IMR-90 (cell line): ENCODE measurements at regions not wholly inside any gene's neighbourhood (a gene's known extent, or its start where the extent isn't known, plus 50 kb on each side); places are given as distances from the start of the nearest gene placed in this dataset.

Experiments
- ATAC-seq: fragments of 200-7000 bp; cut with Tn5 transposase; 2 replicates; pipeline ENCODE4 v1.9.1; 2020; ENCODE audit warnings: low read depth, mild to moderate bottlenecking, moderate library complexity
- BruUV-seq: library from RNA; stranded (reverse); fragments of 400-500 nt; replicated peaks from 2 replicates; lab custom pipeline; 2021; lab: Mats Ljungman, UMichigan
- CTCF ChIA-PET: fragments of 300-600 bp; formaldehyde crosslinking; extraction: SDS; loops from one replicate; lab custom pipeline; 2021; ENCODE audit warnings: antibody characterized with exemption; lab: Yijun Ruan, JAX
- POLR2A ChIA-PET: fragments of 300-600 bp; sonication (Branson Sonifier 250); formaldehyde crosslinking; loops from one replicate; lab custom pipeline; 2022; ENCODE audit warnings: antibody characterized with exemption; ENCODE audit not compliant: unreplicated experiment; lab: Charles Lee
- DNase-seq: peaks from one replicate; pipeline ENCODE4 v3.0.0; 2013
- H2AFZ ChIP-seq: replicated peaks from 2 replicates; pipeline ENCODE3; 2013; ENCODE audit warnings: low read length, mild to moderate bottlenecking; ENCODE audit not compliant: poor library complexity
- H2AK5ac ChIP-seq: 2 replicates; pipeline ENCODE4 v1.6.1; 2013; ENCODE audit warnings: low read depth, low read length, inconsistent platforms
- H2AK9ac ChIP-seq: replicated peaks from 2 replicates; pipeline ENCODE3; 2013; ENCODE audit warnings: mild to moderate bottlenecking, low read depth, low read length, moderate library complexity; ENCODE audit not compliant: poor library complexity
- H2BK120ac ChIP-seq: 2 replicates; pipeline ENCODE4 v1.6.1; 2013; ENCODE audit warnings: low read depth, low read length, inconsistent platforms
- H2BK15ac ChIP-seq: 3 replicates; pipeline ENCODE4 v1.6.1; 2013; ENCODE audit warnings: low read depth, low read length, inconsistent platforms
- H2BK20ac ChIP-seq: 2 replicates; pipeline ENCODE4 v1.6.1; 2013; ENCODE audit warnings: low read depth, mild to moderate bottlenecking, inconsistent platforms, low read length, moderate library complexity
- H2BK5ac ChIP-seq: 2 replicates; pipeline ENCODE4 v1.6.1; 2013; ENCODE audit warnings: mild to moderate bottlenecking, low read depth, low read length, inconsistent platforms; ENCODE audit not compliant: poor library complexity, severe bottlenecking
- H3K14ac ChIP-seq: replicated peaks from 2 replicates; pipeline ENCODE4 v1.6.1; 2013; ENCODE audit warnings: low read depth, low read length, inconsistent platforms
- H3K18ac ChIP-seq: 2 replicates; pipeline ENCODE4 v1.6.1; 2013; ENCODE audit warnings: low read depth, low read length, control low read depth
- H3K23ac ChIP-seq: 2 replicates; pipeline ENCODE4 v1.6.1; 2013; ENCODE audit warnings: low read depth, low read length, inconsistent platforms
- H3K27ac ChIP-seq: 2 replicates; pipeline ENCODE4 v1.5.1; 2013; ENCODE audit warnings: mild to moderate bottlenecking, control low read depth, low read length; ENCODE audit not compliant: insufficient read depth
- H3K27me3 ChIP-seq: 2 replicates; pipeline ENCODE4 v1.6.1; 2013; ENCODE audit warnings: low read length; ENCODE audit not compliant: control insufficient read depth, insufficient read depth
- H3K36me3 ChIP-seq: 2 replicates; pipeline ENCODE4 v1.6.1; 2013; ENCODE audit warnings: low read length, mixed read lengths; ENCODE audit not compliant: control insufficient read depth, insufficient read depth
- H3K4ac ChIP-seq: 2 replicates; pipeline ENCODE4 v1.6.1; 2013; ENCODE audit warnings: low read depth, low read length, inconsistent platforms
- H3K4me1 ChIP-seq: 2 replicates; pipeline ENCODE4 v1.6.1; 2013; ENCODE audit warnings: low read length, mixed read lengths; ENCODE audit not compliant: control insufficient read depth, insufficient read depth
- H3K4me2 ChIP-seq: 2 replicates; pipeline ENCODE4 v1.6.1; 2013; ENCODE audit warnings: low read depth, mild to moderate bottlenecking, control low read depth, low read length, moderate library complexity
- H3K4me3 ChIP-seq: 2 replicates; pipeline ENCODE4 v1.5.1; 2013; ENCODE audit warnings: low read depth, mild to moderate bottlenecking, control low read depth, low read length, moderate library complexity; ENCODE audit not compliant: insufficient read depth
- H3K56ac ChIP-seq: 2 replicates; pipeline ENCODE4 v1.6.1; 2013; ENCODE audit warnings: low read length, inconsistent platforms; ENCODE audit not compliant: insufficient read depth; ENCODE audit errors: extremely low read depth
- H3K79me1 ChIP-seq, 2 experiments: 2 replicates each; pipeline ENCODE4 v1.6.1; 2013; ENCODE audit warnings: low read length in 2 of 2, inconsistent platforms in 1 of 2, low read depth in 1 of 2
- H3K9ac ChIP-seq: 2 replicates; pipeline ENCODE4 v1.6.1; 2013; ENCODE audit warnings: low read depth, low read length, control low read depth
- H3K9me1 ChIP-seq: 2 replicates; pipeline ENCODE4 v1.6.1; 2013; ENCODE audit warnings: low read length, inconsistent platforms; ENCODE audit not compliant: insufficient read depth
- H3K9me3 ChIP-seq: 2 replicates; pipeline ENCODE4 v1.6.1; 2013; ENCODE audit warnings: low read length; ENCODE audit not compliant: control insufficient read depth, insufficient read depth
- H4K20me1 ChIP-seq: 2 replicates; pipeline ENCODE4 v1.6.1; 2013; ENCODE audit warnings: low read length, inconsistent platforms; ENCODE audit not compliant: insufficient read depth
- H4K5ac ChIP-seq: 2 replicates; pipeline ENCODE4 v1.6.1; 2013; ENCODE audit warnings: mild to moderate bottlenecking, low read depth, low read length, control low read depth
- H4K8ac ChIP-seq, 2 experiments: 2 replicates each; pipeline ENCODE4 v1.6.1; 2013; ENCODE audit warnings: low read depth in 2 of 2, low read length in 2 of 2, control low read depth in 1 of 2, inconsistent platforms in 1 of 2
- H4K91ac ChIP-seq: 2 replicates; pipeline ENCODE4 v1.6.1; 2013; ENCODE audit warnings: low read depth, low read length, inconsistent platforms; ENCODE audit not compliant: insufficient read depth
- BHLHE40 ChIP-seq: fragments of 150-350 bp; IDR thresholded peaks from 2 replicates; pipeline ENCODE4 v1.6.1; 2016; ENCODE audit warnings: mild to moderate bottlenecking, low read depth, low read length
- CEBPB ChIP-seq: IDR thresholded peaks from 2 replicates; pipeline ENCODE4 v1.6.1; 2012; ENCODE audit warnings: low read depth, low read length, improper control_type of control experiment
- CHD1 ChIP-seq: IDR thresholded peaks from 2 replicates; pipeline ENCODE4 v1.6.1; 2012; ENCODE audit warnings: low read depth, low read length, improper control_type of control experiment
- CTCF ChIP-seq: conservative IDR thresholded peaks from 2 replicates; pipeline ENCODE4 v1.5.1; 2012; ENCODE audit warnings: mild to moderate bottlenecking, low read depth, low read length, improper control_type of control experiment
- FOS ChIP-seq: fragments of 150-350 bp; IDR thresholded peaks from 2 replicates; pipeline ENCODE4 v1.6.1; 2016; ENCODE audit warnings: low read depth, low read length
- MAFK ChIP-seq: IDR thresholded peaks from 2 replicates; pipeline ENCODE4 v1.6.1; 2012; ENCODE audit warnings: low read depth, low read length, improper control_type of control experiment
- MAZ ChIP-seq: IDR thresholded peaks from 2 replicates; pipeline ENCODE4 v1.6.1; 2012; ENCODE audit warnings: low read depth, mild to moderate bottlenecking, low read length, improper control_type of control experiment, moderate library complexity, borderline replicate concordance
- MXI1 ChIP-seq: IDR thresholded peaks from 2 replicates; pipeline ENCODE4 v1.6.1; 2012; ENCODE audit warnings: low read depth, mild to moderate bottlenecking, low read length, moderate library complexity, borderline replicate concordance
- POLR2A ChIP-seq: IDR thresholded peaks from 2 replicates; pipeline ENCODE4 v1.6.1; 2012; ENCODE audit warnings: mild to moderate bottlenecking, low read depth, low read length
- RAD21 ChIP-seq: IDR thresholded peaks from 2 replicates; pipeline ENCODE4 v1.6.1; 2012; ENCODE audit warnings: low read length, improper control_type of control experiment
- RCOR1 ChIP-seq: IDR thresholded peaks from 2 replicates; pipeline ENCODE4 v1.6.1; 2012; ENCODE audit warnings: mild to moderate bottlenecking, low read length, improper control_type of control experiment; ENCODE audit not compliant: insufficient replicate concordance
- SMC3 ChIP-seq: fragments of 150-350 bp; IDR thresholded peaks from 2 replicates; pipeline ENCODE4 v1.6.1; 2016; ENCODE audit warnings: low read depth, mild to moderate bottlenecking, antibody characterized with exemption, low read length, moderate library complexity
- WGBS, 2 experiments: methylation state at CpG; one replicate each; pipeline versions ENCODE4 v1.1.5 to v1.1.7; 2013; ENCODE audit warnings: missing lambda C conversion rate in 2 of 2; ENCODE audit not compliant: insufficient read length in 1 of 2; ENCODE audit errors: extremely low coverage in 2 of 2; 5-methylcytosine and 5-hydroxymethylcytosine counted together
- dilution Hi-C: fragments of 300-500 bp; cut with HindIII; formaldehyde crosslinking; loops from one replicate; pipeline ENCODE4 v1.14.3; 2018; ENCODE audit warnings: low sequenced_read_pairs; ENCODE audit not compliant: unreplicated experiment
- in situ Hi-C: fragments of 300-500 bp; cut with MboI; formaldehyde crosslinking; loops from 3 replicates; pipeline ENCODE4 v1.14.3; 2019; ENCODE audit warnings: low sequenced_read_pairs, inconsistent platforms, mixed read lengths
- intact Hi-C: fragments of 100-400 bp; cut with micrococcal nuclease; formaldehyde crosslinking; loops from 2 replicates; pipeline ENCODE4 v1.10.0; 2022
- TF ChIP-seq, protein P1 (sequence below): fragments of 150-350 bp; IDR thresholded peaks from 2 replicates; pipeline ENCODE4 v1.6.1; 2017; ENCODE audit warnings: mild to moderate bottlenecking, antibody characterized with exemption, low read length, low read depth
- TF ChIP-seq, protein P2 (sequence below): fragments of 150-350 bp; IDR thresholded peaks from 2 replicates; pipeline ENCODE4 v1.6.1; 2016; ENCODE audit warnings: low read depth, mild to moderate bottlenecking, low read length, moderate library complexity, borderline replicate concordance

DNA sequence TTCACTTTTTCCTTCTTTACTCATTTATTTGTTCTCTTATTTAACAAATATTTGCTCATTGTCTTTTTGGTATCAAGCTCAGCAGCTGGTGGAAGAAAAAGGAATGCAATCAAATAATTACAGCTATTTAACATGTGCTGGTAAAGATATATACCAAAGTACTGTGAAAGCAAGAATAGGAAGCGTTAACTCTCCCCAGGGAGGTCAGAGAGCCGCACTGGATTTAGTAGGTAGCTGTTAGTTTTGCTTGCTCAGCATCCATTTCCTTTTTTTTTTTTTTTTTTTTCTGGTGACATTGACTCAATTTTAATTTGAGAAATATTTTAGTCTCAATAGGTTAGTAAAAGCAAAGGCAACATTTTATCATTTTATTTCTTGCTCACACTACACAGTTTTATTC, 308.5 kb upstream of the MDFIC2 start:
- no peak overlapping the region for H2BK20ac ChIP-seq
- H3K4ac ChIP-seq, result no peak overlapping the region
- H2BK120ac ChIP-seq, result no peak overlapping the region
- no peak overlapping the region for H2AK5ac ChIP-seq
- no peak overlapping the region for H3K18ac ChIP-seq
- in situ Hi-C loops, result no loop called here
- no peaks in the 10 kb centered on the region for H3K79me1 ChIP-seq
- no peaks in the 10 kb centered on the region for H3K9me1 ChIP-seq
- intact Hi-C loops, result no loop called here
- no peak overlapping the region for H3K56ac ChIP-seq
- H4K91ac ChIP-seq, result no peak overlapping the region
- ChIA-PET POLR2A (no interaction called here), CTCF (interaction anchor here (0.6 kb wide), 2 partner anchors 649 to 1349 kb away, joined by 4 to 5 read pairs; no protein-coding TSS in a partner anchor)
- no peak overlapping the region for H3K4me2 ChIP-seq
- no peaks in the 10 kb centered on the region for H4K20me1 ChIP-seq
- ATAC-seq (no peak), DNase-seq (no peak)
- H3K9me3 ChIP-seq, result no peaks in the 10 kb centered on the region
- no peak overlapping the region for H4K8ac ChIP-seq
- dilution Hi-C loops, result no loop called here
- no peaks in the 10 kb centered on the region for H3K4me1 ChIP-seq
- peaks cover 6% of the 10 kb centered on the region; the same call in 1 of the 2 replicates for H3K27me3 ChIP-seq
- no TSS peak for BruUV-seq
- no peak overlapping the region for H4K5ac ChIP-seq
- H2BK5ac ChIP-seq, result no peak overlapping the region
- WGBS, 2 experiments, result no CpG with 5 or more reads among the region's 2 CpGs
- no peak overlapping the region for H2AFZ ChIP-seq
- H3K23ac ChIP-seq, result no peak overlapping the region
- H2AK9ac ChIP-seq, result no peak overlapping the region
- H3K14ac ChIP-seq, result no peak overlapping the region
- H3K36me3 ChIP-seq, result no peaks in the 10 kb centered on the region
- H3K27ac ChIP-seq, result no peak overlapping the region
- H3K4me3 ChIP-seq, result no peak overlapping the region
- TF ChIP-seq FOS (no peak), RCOR1 (no peak), MAFK (no peak), SMC3 (no peak), CTCF (no peak), MXI1 (no peak), RAD21 (no peak), POLR2A (no peak), BHLHE40 (no peak), CEBPB (no peak), MAZ (no peak), CHD1 (no peak)
- TF ChIP-seq, protein P1, sequence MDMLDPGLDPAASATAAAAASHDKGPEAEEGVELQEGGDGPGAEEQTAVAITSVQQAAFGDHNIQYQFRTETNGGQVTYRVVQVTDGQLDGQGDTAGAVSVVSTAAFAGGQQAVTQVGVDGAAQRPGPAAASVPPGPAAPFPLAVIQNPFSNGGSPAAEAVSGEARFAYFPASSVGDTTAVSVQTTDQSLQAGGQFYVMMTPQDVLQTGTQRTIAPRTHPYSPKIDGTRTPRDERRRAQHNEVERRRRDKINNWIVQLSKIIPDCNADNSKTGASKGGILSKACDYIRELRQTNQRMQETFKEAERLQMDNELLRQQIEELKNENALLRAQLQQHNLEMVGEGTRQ, result no peak
- TF ChIP-seq, protein P2, sequence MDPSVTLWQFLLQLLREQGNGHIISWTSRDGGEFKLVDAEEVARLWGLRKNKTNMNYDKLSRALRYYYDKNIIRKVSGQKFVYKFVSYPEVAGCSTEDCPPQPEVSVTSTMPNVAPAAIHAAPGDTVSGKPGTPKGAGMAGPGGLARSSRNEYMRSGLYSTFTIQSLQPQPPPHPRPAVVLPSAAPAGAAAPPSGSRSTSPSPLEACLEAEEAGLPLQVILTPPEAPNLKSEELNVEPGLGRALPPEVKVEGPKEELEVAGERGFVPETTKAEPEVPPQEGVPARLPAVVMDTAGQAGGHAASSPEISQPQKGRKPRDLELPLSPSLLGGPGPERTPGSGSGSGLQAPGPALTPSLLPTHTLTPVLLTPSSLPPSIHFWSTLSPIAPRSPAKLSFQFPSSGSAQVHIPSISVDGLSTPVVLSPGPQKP, result no peak
- H2BK15ac ChIP-seq, result no peak overlapping the region
- no peak overlapping the region for H3K9ac ChIP-seq
